GM13976 (cell line): ENCODE measurements at regions not wholly inside any gene's neighbourhood (a gene's known extent, or its start where the extent isn't known, plus 50 kb on each side); places are given as distances from the start of the nearest gene placed in this dataset.

Source experiments
- DNase-seq: peaks from one replicate; pipeline ENCODE4 v3.0.0; 2012; ENCODE audit warnings: low spot score
- CTCF ChIP-seq: IDR thresholded peaks from 2 replicates; pipeline ENCODE4 v1.5.1; 2012; ENCODE audit warnings: borderline replicate concordance, mild to moderate bottlenecking; ENCODE audit not compliant: insufficient read depth; ENCODE audit errors: extremely low read depth, missing control alignments, control extremely low read depth
- in situ Hi-C: fragments of 300-500 bp; cut with MboI; formaldehyde crosslinking; loops from one replicate; pipeline ENCODE4 v1.12.0; 2022; ENCODE audit warnings: low sequenced_read_pairs, mixed read lengths, inconsistent platforms; ENCODE audit not compliant: unreplicated experiment

- no peak for TF ChIP-seq CTCF
- DNase-seq = no peak
- in situ Hi-C loops = no loop called here
These were observed 78.3 kb downstream of the PERP start for GRCh38 chr6:138028893-138029292.

GRCh38 chr6:138030872-138031271 lies 76.3 kb downstream of the PERP start:
- no peak for DNase-seq
- TF ChIP-seq CTCF = no peak
- in situ Hi-C loops = no loop called here

GRCh38 chr6:138031417-138031816 lies 75.8 kb downstream of the PERP start:
- in situ Hi-C loops = no loop called here
- TF ChIP-seq CTCF = no peak

GRCh38 chr6:138031850-138032249 lies 75.4 kb downstream of the PERP start:
- TF ChIP-seq CTCF = no peak
- in situ Hi-C loops = no loop called here
- no peak for DNase-seq

More at GRCh38 chr6:138031417-138031816, 75.8 kb downstream of the PERP start:
- DNase-seq = no peak

GRCh38 chr6:138032571-138032970 lies 74.6 kb downstream of the PERP start:
- no peak for TF ChIP-seq CTCF
- DNase-seq = no peak
- in situ Hi-C loops = no loop called here

- DNase-seq = no peak
- in situ Hi-C loops = no loop called here
- TF ChIP-seq CTCF = no peak
These were observed 73.0 kb downstream of the PERP start for GRCh38 chr6:138034229-138034628.

GRCh38 chr6:138035070-138035469 lies 72.1 kb downstream of the PERP start:
- in situ Hi-C loops = no loop called here
- no peak for DNase-seq
- TF ChIP-seq CTCF = no peak
